ENCODE measurements at regions not wholly inside any gene's neighbourhood (a gene's known extent, or its start where the extent isn't known, plus 50 kb on each side); places are given as distances from the start of the nearest gene placed in this dataset.

DNA sequence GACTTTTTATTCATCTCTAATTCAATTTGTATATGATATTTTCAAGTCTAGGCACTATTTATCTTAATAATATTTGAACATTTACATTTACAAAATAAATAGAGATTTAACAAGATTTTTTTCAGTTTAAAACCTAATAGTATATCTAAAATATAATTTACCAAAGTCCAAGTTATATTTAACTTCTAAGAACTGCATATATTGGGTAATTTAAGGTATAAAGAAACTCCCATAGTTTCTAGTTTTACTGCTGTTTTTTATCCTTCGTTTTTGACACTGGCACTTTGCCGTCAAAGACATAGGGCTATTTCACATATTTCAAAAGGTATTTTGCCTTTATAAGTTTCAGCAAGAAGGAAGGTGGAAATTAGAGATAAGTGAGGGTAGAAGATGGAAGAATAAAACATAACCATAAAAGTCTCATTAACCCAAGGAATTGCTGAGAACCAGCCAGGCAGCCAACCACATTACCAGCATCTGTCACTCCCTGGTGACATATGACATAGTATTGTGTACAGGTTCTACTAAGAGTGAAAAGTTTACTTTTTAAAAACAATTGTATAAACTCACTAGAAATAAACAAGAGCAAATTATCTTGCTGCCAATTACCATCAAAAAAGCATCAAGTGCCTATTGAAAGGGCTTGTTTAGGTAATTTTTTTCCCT is 251.5 kb downstream of the NSUN3 start:
- no peak overlapping the region for H3K27ac ChIP-seq (ENCODE audit: low read depth in 1 of 2, low read length in 2 of 2)
- ATAC-seq (ENCODE audit: poor library complexity) (no peak), DNase-seq (no peak)
- no peaks in the 10 kb centered on the region for H3K36me3 ChIP-seq (ENCODE audit: insufficient read depth, low read length)
- H3K4me1 ChIP-seq (ENCODE audit: insufficient read depth, low read length), result no peaks in the 10 kb centered on the region
- intact Hi-C loops (cut with DNase I, micrococcal nuclease), result no loop called here
- Mint-ChIP-seq H3K9me3 (peaks cover 2% of the 10 kb centered on the region), H3K27ac (no peak overlapping the region), H3K36me3 (ENCODE audit: low read depth) (no peaks in the 10 kb centered on the region), H3K4me1 (ENCODE audit: low read depth) (no peaks in the 10 kb centered on the region), H3K4me3 (no peak overlapping the region), H3K27me3 (no peaks in the 10 kb centered on the region)
- no peaks in the 10 kb centered on the region for H3K27me3 ChIP-seq (ENCODE audit: control insufficient read depth in 1 of 2, insufficient read depth in 2 of 2, low read length in 2 of 2)
- no peak overlapping the region for H3K4me3 ChIP-seq (ENCODE audit: low read length)
- TF ChIP-seq, protein P1, sequence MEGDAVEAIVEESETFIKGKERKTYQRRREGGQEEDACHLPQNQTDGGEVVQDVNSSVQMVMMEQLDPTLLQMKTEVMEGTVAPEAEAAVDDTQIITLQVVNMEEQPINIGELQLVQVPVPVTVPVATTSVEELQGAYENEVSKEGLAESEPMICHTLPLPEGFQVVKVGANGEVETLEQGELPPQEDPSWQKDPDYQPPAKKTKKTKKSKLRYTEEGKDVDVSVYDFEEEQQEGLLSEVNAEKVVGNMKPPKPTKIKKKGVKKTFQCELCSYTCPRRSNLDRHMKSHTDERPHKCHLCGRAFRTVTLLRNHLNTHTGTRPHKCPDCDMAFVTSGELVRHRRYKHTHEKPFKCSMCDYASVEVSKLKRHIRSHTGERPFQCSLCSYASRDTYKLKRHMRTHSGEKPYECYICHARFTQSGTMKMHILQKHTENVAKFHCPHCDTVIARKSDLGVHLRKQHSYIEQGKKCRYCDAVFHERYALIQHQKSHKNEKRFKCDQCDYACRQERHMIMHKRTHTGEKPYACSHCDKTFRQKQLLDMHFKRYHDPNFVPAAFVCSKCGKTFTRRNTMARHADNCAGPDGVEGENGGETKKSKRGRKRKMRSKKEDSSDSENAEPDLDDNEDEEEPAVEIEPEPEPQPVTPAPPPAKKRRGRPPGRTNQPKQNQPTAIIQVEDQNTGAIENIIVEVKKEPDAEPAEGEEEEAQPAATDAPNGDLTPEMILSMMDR (IDR thresholded peaks at IDR 0.05), result no peak
- POLR2A ChIA-PET, result no interaction called here
- no peaks in the 10 kb centered on the region for H3K9me3 ChIP-seq (ENCODE audit: control insufficient read depth in 1 of 2, insufficient read depth in 1 of 2, low read length in 2 of 2)
- CTCF ChIA-PET, result no interaction called here

DNA sequence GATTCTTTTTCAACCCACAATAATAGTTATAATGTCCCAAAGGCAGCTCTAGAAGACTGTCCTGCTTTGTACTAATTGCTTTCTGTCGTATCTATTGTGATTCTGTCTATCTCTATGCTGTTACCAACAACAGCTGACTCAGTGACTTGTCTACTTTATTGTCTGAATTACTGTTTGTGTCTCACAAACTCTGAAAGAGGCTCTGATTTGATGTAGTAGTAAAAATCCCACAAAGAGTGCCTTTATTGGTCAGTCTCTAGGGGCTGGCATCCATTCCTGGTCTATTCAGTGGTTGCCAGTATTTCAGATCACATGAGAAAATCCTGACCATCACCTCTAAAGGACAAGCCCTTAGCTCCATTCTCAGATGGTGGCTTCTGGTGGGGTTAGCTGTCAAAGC is 254.2 kb downstream of the NSUN3 start:
- H3K4me1 Mint-ChIP-seq (ENCODE audit: low read depth), result no peaks in the 10 kb centered on the region
- H3K4me1 ChIP-seq (ENCODE audit: insufficient read depth, low read length), result no peaks in the 10 kb centered on the region
- no peak for DNase-seq
- TF ChIP-seq, protein P1 (IDR thresholded peaks at IDR 0.05), result no peak
- no peak overlapping the region for H3K4me3 ChIP-seq (ENCODE audit: low read length)
- no peak for ATAC-seq (ENCODE audit: poor library complexity)
- H3K4me3 Mint-ChIP-seq, result no peak overlapping the region
- H3K9me3 Mint-ChIP-seq, result no peaks in the 10 kb centered on the region
- no peaks in the 10 kb centered on the region for H3K36me3 Mint-ChIP-seq (ENCODE audit: low read depth)
- H3K27me3 Mint-ChIP-seq, result no peaks in the 10 kb centered on the region
- H3K27ac ChIP-seq (ENCODE audit: low read depth in 1 of 2, low read length in 2 of 2), result no peak overlapping the region
- POLR2A ChIA-PET, result no interaction called here
- H3K9me3 ChIP-seq (ENCODE audit: control insufficient read depth in 1 of 2, insufficient read depth in 1 of 2, low read length in 2 of 2), result no peaks in the 10 kb centered on the region
- CTCF ChIA-PET, result no interaction called here
- no peaks in the 10 kb centered on the region for H3K27me3 ChIP-seq (ENCODE audit: control insufficient read depth in 1 of 2, insufficient read depth in 2 of 2, low read length in 2 of 2)
- intact Hi-C loops (cut with DNase I, micrococcal nuclease), result no loop called here
- no peaks in the 10 kb centered on the region for H3K36me3 ChIP-seq (ENCODE audit: insufficient read depth, low read length)
- no peak overlapping the region for H3K27ac Mint-ChIP-seq

- no peaks in the 10 kb centered on the region for H3K4me1 Mint-ChIP-seq (ENCODE audit: low read depth)
- CTCF ChIA-PET, result no interaction called here
- no peak for ATAC-seq (ENCODE audit: poor library complexity)
- H3K27me3 Mint-ChIP-seq, result no peaks in the 10 kb centered on the region
- H3K27ac Mint-ChIP-seq, result no peak overlapping the region
- no peaks in the 10 kb centered on the region for H3K36me3 Mint-ChIP-seq (ENCODE audit: low read depth)
- POLR2A ChIA-PET, result no interaction called here
- peaks cover 3% of the 10 kb centered on the region for H3K9me3 Mint-ChIP-seq
- H3K27ac ChIP-seq (ENCODE audit: low read depth in 1 of 2, low read length in 2 of 2), result no peak overlapping the region
- TF ChIP-seq, protein P1 (IDR thresholded peaks at IDR 0.05), result no peak
- intact Hi-C loops (cut with DNase I, micrococcal nuclease), result no loop called here
- no peak overlapping the region for H3K4me3 ChIP-seq (ENCODE audit: low read length)
- no peaks in the 10 kb centered on the region for H3K36me3 ChIP-seq (ENCODE audit: insufficient read depth, low read length)
- no peak overlapping the region for H3K4me3 Mint-ChIP-seq
- no peak for DNase-seq
- no peaks in the 10 kb centered on the region for H3K27me3 ChIP-seq (ENCODE audit: control insufficient read depth in 1 of 2, insufficient read depth in 2 of 2, low read length in 2 of 2)
- H3K4me1 ChIP-seq (ENCODE audit: insufficient read depth, low read length), result no peaks in the 10 kb centered on the region
- H3K9me3 ChIP-seq (ENCODE audit: control insufficient read depth in 1 of 2, insufficient read depth in 1 of 2, low read length in 2 of 2), result no peaks in the 10 kb centered on the region
Measured at GRCh38 chr3:94323596-94323995, 260.7 kb downstream of the NSUN3 start.
